ENCODE measurements at regions not wholly inside any gene's neighbourhood (a gene's known extent, or its start where the extent isn't known, plus 50 kb on each side); places are given as distances from the start of the nearest gene placed in this dataset.

DNA sequence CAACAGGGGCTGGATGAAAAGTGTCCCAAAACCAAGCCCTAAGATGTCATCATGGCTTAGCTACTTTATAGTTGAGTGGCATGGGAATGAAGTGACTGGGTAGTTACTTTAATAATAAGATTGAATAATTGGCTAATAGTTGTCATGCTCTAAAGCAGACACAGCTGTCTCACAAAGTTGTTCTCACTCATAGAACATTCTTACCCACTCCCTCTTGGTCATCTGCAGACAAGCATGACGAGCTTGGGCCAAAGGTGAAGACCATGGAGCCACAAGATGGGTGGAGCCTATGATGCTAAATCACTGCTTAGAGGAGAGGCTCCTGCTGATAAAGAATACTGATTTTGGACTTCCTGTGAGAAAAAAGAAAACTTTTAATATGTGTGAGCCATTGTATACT is 62.4 kb upstream of the MMADHC start:
- no peak overlapping the region for H3K4me3 ChIP-seq (ENCODE audit: low read depth, low read length)
- TF ChIP-seq, protein P1, sequence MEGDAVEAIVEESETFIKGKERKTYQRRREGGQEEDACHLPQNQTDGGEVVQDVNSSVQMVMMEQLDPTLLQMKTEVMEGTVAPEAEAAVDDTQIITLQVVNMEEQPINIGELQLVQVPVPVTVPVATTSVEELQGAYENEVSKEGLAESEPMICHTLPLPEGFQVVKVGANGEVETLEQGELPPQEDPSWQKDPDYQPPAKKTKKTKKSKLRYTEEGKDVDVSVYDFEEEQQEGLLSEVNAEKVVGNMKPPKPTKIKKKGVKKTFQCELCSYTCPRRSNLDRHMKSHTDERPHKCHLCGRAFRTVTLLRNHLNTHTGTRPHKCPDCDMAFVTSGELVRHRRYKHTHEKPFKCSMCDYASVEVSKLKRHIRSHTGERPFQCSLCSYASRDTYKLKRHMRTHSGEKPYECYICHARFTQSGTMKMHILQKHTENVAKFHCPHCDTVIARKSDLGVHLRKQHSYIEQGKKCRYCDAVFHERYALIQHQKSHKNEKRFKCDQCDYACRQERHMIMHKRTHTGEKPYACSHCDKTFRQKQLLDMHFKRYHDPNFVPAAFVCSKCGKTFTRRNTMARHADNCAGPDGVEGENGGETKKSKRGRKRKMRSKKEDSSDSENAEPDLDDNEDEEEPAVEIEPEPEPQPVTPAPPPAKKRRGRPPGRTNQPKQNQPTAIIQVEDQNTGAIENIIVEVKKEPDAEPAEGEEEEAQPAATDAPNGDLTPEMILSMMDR (IDR thresholded peaks at IDR 0.05; ENCODE audit: low read depth, low read length), result no peak

DNA sequence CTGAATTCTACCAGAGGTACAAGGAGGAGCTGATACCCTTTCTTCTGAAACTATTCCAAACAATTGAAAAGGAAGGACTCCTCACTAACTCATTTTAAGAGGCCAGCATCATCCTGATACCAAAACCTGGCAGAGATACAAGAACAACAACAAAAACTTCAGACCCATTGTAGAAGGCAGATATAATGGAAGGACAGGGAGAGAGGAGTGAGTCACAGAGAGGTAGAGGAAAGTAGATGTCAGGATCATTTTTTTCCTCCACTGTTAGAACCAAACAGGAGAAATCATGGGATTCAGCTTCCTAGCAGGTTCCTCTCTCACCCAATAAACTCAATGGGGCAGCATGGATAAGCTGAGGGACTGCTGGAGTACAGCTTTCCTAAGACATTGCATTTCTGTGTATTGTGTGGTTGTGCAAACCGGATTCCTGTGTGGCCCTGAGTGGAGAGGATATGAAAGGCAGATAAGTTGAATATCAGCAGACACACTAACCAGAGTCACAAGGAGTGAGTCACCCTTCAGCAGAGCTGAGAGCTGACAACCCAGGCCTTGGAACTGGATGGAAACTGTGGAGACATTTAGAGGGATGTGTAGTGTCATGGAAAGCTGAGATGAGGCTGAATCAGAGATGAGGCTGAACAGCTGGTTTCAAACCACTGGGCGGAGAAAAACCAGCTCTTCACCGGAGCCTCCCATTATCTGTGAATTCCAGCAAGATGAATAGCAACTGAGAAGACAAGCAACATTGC is 60.9 kb upstream of the MMADHC start:
- H3K4me3 ChIP-seq (ENCODE audit: low read depth, low read length), result no peak overlapping the region
- TF ChIP-seq, protein P1 (IDR thresholded peaks at IDR 0.05; ENCODE audit: low read depth, low read length), result no peak
- no peaks in the 10 kb centered on the region for H3K36me3 ChIP-seq
- no peaks in the 10 kb centered on the region for H3K9me3 ChIP-seq
- no peaks in the 10 kb centered on the region for H3K4me1 ChIP-seq
- no peaks in the 10 kb centered on the region for H3K27me3 ChIP-seq
- DNase-seq, result peak; percentile 29

More for the DNA sequence above, 62.4 kb upstream of the MMADHC start:
- no peaks in the 10 kb centered on the region for H3K9me3 ChIP-seq
- H3K4me1 ChIP-seq, result no peaks in the 10 kb centered on the region
- no peaks in the 10 kb centered on the region for H3K27me3 ChIP-seq
- no peak for DNase-seq
- no peaks in the 10 kb centered on the region for H3K36me3 ChIP-seq

DNA sequence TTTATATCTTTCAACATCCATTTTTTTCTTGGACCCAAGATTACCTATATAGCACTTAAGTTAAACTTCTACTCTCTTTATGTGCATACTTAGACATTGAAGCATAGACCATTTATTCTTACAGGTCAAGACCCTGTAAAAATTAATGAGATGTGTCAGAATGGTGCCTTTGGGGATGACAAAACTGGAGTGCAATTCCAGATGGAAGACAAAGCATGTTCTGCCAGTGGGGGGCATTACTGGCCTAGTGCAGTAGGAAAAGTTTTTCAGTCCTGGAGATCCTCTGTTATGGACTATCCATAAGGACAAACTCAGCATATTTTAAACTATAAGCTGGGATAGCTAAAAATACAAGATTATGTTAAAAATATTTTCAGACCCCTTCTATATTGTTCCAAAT is 57.8 kb upstream of the MMADHC start:
- Histone ChIP-seq H3K36me3 (no peaks in the 10 kb centered on the region), H3K27me3 (no peaks in the 10 kb centered on the region), H3K4me1 (no peaks in the 10 kb centered on the region), H3K9me3 (no peaks in the 10 kb centered on the region), H3K4me3 (ENCODE audit: low read depth, low read length) (no peak overlapping the region)
- TF ChIP-seq, protein P1 (IDR thresholded peaks at IDR 0.05; ENCODE audit: low read depth, low read length), result peak; percentile 14; the same call in 1 of the 2 replicates
- DNase-seq, result no peak

Data from BE2C (cell line).